Progenitor cell of endocrine pancreas (in vitro differentiated cells): ENCODE measurements at regions not wholly inside any gene's neighbourhood (a gene's known extent, or its start where the extent isn't known, plus 50 kb on each side); places are given as distances from the start of the nearest gene placed in this dataset.

Source experiments
- DNase-seq: peaks from one replicate; pipeline ENCODE4 v3.0.0; 2021; ENCODE audit warnings: low spot score; ENCODE audit not compliant: unreplicated experiment
- H3K27ac Mint-ChIP-seq: 2 replicates; pipeline ENCODE4 v1.8.0; 2021; ENCODE audit warnings: mild to moderate bottlenecking, moderate library complexity, mixed read lengths
- H3K27me3 Mint-ChIP-seq: 2 replicates; pipeline ENCODE4 v1.8.0; 2021; ENCODE audit warnings: mixed read lengths
- H3K36me3 Mint-ChIP-seq: 2 replicates; pipeline ENCODE4 v1.8.0; 2022; ENCODE audit warnings: mixed read lengths; ENCODE audit not compliant: insufficient read depth
- H3K4me1 Mint-ChIP-seq: 2 replicates; pipeline ENCODE4 v1.8.0; 2021; ENCODE audit warnings: low read depth, mixed read lengths
- H3K4me3 Mint-ChIP-seq: 2 replicates; pipeline ENCODE4 v1.8.0; 2021; ENCODE audit warnings: low read depth, mild to moderate bottlenecking, moderate library complexity, mixed read lengths
- H3K9me3 Mint-ChIP-seq: 2 replicates; pipeline ENCODE4 v1.8.0; 2021; ENCODE audit warnings: low read depth, mixed read lengths
- TF ChIP-seq, protein P1 (sequence below): fragments of 200-600 bp; sonication (generic); IDR thresholded peaks from one replicate; pipeline ENCODE4 v1.5.0; 2021; ENCODE audit warnings: antibody characterized with exemption, mild to moderate bottlenecking; ENCODE audit not compliant: unreplicated experiment

DNA sequence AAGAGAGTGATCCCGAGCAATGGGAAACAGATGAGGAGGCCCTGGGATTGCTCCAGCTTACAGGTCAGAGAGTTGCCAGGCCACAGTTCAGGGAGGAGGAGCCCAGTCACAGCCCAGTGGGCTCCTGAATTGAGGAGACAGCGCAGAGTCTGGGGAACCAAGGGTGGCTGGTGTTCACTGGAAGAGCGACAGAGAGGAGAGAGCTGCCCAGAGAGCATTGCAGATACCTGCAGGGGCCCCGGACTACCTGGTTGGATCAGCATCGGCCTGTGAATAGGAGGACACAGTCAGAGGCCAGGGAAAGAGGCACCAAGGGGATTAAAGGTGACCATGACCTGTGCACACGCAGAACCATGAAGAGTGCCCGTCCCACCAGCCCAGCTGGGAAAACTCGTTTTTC is 648.6 kb downstream of the TBC1D22A start:
- no peak for DNase-seq
- Mint-ChIP-seq H3K4me3 (no peak overlapping the region), H3K36me3 (peaks cover 3% of the 10 kb centered on the region)

DNA sequence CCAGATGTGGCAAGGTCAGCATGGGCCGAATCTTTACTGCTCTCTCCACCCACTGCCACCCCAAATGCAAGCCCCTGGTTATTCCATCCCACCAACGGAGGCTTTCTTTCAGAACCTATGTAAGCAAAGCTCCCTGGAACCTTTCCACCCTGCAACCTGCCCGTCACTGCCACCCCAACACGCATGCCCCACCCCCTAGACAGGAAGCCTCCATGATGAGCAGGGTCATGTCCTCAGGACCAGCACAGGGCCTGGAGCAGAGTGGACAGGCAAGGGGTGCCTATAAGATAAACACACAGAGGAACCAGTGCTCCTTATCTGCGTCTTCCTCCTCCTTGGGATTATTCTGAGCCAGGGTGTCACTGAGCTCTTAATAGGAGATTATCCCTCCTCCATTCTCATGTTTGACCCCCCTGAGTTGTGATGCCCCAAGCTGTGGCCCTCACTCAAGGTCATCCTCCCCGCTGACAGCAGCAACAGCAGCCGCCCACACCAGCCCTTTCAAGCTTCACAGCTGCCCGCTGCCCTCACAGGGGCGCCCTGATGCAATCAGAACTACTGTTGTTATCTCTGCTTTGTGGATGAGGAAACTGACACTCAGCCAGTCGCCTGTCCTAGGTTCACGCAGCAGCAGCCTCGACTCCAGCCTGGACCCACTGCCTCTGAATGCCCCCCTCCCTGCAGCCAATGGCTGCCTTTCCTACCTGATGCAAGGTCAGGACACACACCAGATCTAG is 647.3 kb downstream of the TBC1D22A start:
- H3K9me3 Mint-ChIP-seq = peaks cover 67% of the 10 kb centered on the region
- peaks cover 3% of the 10 kb centered on the region for H3K36me3 Mint-ChIP-seq
- H3K27ac Mint-ChIP-seq = no peak overlapping the region
- H3K4me3 Mint-ChIP-seq = no peak overlapping the region
- DNase-seq = no peak
- no peaks in the 10 kb centered on the region for H3K27me3 Mint-ChIP-seq
- H3K4me1 Mint-ChIP-seq = no peaks in the 10 kb centered on the region
- TF ChIP-seq, protein P1, sequence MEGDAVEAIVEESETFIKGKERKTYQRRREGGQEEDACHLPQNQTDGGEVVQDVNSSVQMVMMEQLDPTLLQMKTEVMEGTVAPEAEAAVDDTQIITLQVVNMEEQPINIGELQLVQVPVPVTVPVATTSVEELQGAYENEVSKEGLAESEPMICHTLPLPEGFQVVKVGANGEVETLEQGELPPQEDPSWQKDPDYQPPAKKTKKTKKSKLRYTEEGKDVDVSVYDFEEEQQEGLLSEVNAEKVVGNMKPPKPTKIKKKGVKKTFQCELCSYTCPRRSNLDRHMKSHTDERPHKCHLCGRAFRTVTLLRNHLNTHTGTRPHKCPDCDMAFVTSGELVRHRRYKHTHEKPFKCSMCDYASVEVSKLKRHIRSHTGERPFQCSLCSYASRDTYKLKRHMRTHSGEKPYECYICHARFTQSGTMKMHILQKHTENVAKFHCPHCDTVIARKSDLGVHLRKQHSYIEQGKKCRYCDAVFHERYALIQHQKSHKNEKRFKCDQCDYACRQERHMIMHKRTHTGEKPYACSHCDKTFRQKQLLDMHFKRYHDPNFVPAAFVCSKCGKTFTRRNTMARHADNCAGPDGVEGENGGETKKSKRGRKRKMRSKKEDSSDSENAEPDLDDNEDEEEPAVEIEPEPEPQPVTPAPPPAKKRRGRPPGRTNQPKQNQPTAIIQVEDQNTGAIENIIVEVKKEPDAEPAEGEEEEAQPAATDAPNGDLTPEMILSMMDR = no peak

More for the DNA sequence above, 648.6 kb downstream of the TBC1D22A start:
- TF ChIP-seq, protein P1 = no peak
- H3K27ac Mint-ChIP-seq = no peak overlapping the region
- no peaks in the 10 kb centered on the region for H3K27me3 Mint-ChIP-seq
- H3K4me1 Mint-ChIP-seq = no peaks in the 10 kb centered on the region
- H3K9me3 Mint-ChIP-seq = peaks cover 72% of the 10 kb centered on the region

DNA sequence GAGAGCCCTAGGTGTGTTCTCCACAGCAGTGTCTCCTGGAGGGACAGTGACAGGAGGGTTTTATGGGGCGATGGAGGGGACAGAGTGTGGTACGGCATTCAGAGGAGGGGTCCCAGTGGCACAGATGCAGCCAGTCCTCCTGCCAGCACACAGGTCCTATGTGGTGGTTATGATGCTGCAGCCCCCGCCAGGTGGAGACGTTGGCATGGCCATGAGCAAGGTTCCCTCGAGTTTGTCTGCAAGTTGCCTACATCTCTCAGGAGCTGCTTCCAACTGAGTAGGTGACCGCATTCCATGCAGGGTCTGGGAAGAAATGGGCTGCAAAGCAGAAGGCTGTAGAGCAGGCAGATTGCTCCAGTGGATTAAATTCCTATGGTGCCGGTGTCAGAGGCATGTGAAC is 646.0 kb downstream of the TBC1D22A start:
- no peaks in the 10 kb centered on the region for H3K4me1 Mint-ChIP-seq
- peaks cover 69% of the 10 kb centered on the region for H3K9me3 Mint-ChIP-seq
- TF ChIP-seq, protein P1 = no peak
- H3K27ac Mint-ChIP-seq = no peak overlapping the region
- H3K27me3 Mint-ChIP-seq = no peaks in the 10 kb centered on the region
- no peaks in the 10 kb centered on the region for H3K36me3 Mint-ChIP-seq
- no peak overlapping the region for H3K4me3 Mint-ChIP-seq
- DNase-seq = no peak

DNA sequence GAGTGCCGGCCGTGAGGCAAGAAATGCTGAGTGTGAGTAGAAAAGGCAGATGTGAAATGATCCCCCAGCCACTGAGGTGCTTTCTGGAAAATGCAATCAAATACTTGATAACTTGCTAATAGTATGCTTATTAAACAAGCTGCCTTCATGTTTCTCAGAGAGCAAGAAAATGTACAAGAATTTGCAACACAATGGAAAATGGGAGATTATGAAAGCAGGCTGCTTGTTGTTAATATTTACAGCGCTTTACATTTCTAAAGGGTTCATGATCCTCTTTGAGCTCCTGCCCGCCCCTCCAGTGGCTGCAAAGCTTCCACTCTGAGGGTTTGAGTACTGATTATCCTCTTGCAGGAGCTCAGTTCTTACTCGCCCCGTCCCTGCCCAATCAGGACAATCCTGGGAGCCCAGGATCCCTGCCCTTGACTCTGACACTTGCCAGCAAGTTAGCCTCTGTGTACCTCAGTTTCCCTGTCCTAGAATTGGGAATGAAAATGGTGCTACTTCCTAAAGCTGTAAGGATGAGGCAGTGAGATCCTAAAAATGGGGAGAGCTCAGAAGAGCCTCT is 645.1 kb downstream of the TBC1D22A start:
- H3K4me3 Mint-ChIP-seq = no peak overlapping the region
- H3K36me3 Mint-ChIP-seq = no peaks in the 10 kb centered on the region
- no peaks in the 10 kb centered on the region for H3K4me1 Mint-ChIP-seq
- H3K9me3 Mint-ChIP-seq = peaks cover 65% of the 10 kb centered on the region
- no peak for DNase-seq
- TF ChIP-seq, protein P1 = no peak
- H3K27me3 Mint-ChIP-seq = no peaks in the 10 kb centered on the region
- no peak overlapping the region for H3K27ac Mint-ChIP-seq

DNA sequence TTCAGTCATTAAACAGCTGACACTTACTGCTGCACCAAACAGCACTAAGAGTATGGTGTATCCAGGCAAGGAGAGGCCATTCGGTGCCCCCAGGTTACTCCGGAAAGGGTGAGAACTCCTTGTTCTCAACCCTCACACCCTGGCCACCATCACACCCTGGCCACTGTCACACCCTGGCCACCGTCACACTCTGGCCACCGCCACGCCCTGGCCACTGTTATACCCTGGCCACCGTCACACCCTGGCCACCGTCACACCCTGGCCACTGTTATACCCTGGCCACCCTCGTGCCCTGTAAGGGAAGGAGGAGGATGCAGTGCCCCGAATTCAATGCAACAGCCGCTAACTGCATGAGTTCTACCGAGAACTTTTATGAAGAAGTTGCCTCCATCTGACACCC is 644.4 kb downstream of the TBC1D22A start:
- Mint-ChIP-seq H3K27me3 (no peaks in the 10 kb centered on the region), H3K27ac (no peak overlapping the region)

More for the DNA sequence above, 644.4 kb downstream of the TBC1D22A start:
- H3K36me3 Mint-ChIP-seq = no peaks in the 10 kb centered on the region
- H3K9me3 Mint-ChIP-seq = peaks cover 66% of the 10 kb centered on the region
- TF ChIP-seq, protein P1 = no peak
- H3K4me3 Mint-ChIP-seq = no peak overlapping the region
- DNase-seq = no peak
- no peaks in the 10 kb centered on the region for H3K4me1 Mint-ChIP-seq
